H1 (cell line): ENCODE measurements at regions not wholly inside any gene's neighbourhood (a gene's known extent, or its start where the extent isn't known, plus 50 kb on each side); places are given as distances from the start of the nearest gene placed in this dataset.

ENCODE experiments used
- ATF3 ChIP-seq: IDR thresholded peaks from 2 replicates; pipeline ENCODE4 v1.6.1; 2011; ENCODE audit warnings: low read depth, mild to moderate bottlenecking, low read length; ENCODE audit not compliant: insufficient read depth
- CTCF ChIP-seq, 3 experiments: IDR thresholded peaks; 1 replicate in 2 of 3; 2 replicates in 1 of 3; pipeline versions ENCODE4 v1.5.1 to v1.6.1; 2011; ENCODE audit warnings: low read length in 3 of 3, mild to moderate bottlenecking in 3 of 3, inconsistent platforms in 2 of 3, low read depth in 1 of 3, moderate library complexity in 1 of 3; ENCODE audit not compliant: insufficient read depth in 1 of 3; ENCODE audit errors: control extremely low read depth in 1 of 3
- HDAC2 ChIP-seq, 2 experiments: fragments of 300-600 bp in 1 of 2; sonication (generic) in 1 of 2; IDR thresholded peaks; 2 replicates each; pipeline ENCODE4 v1.6.1; 2011 to 2012; ENCODE audit warnings: low read depth in 2 of 2, low read length in 2 of 2, mild to moderate bottlenecking in 2 of 2, moderate library complexity in 2 of 2, borderline replicate concordance in 1 of 2, inconsistent platforms in 1 of 2
- KDM5A ChIP-seq: fragments of 200-600 bp; IDR thresholded peaks from 2 replicates; pipeline ENCODE4 v1.7.1; 2012; ENCODE audit warnings: mild to moderate bottlenecking, low read length, inconsistent platforms, mixed read lengths
- SAP30 ChIP-seq: fragments of 300-600 bp; sonication (generic); IDR thresholded peaks from 2 replicates; pipeline ENCODE4 v1.7.1; 2012; ENCODE audit warnings: low read length, moderate library complexity, mild to moderate bottlenecking, inconsistent platforms; ENCODE audit not compliant: insufficient read depth, insufficient replicate concordance
- SIX5 ChIP-seq: IDR thresholded peaks from 2 replicates; pipeline ENCODE4 v1.6.1; 2011; ENCODE audit warnings: mild to moderate bottlenecking, low read depth, low read length

GRCh38 chr2:54374591-54375364 lies 81.3 kb upstream of the SPTBN1 start (continued):
- TF ChIP-seq SIX5: no peak
- no peak for TF ChIP-seq SAP30
- no peak for TF ChIP-seq HDAC2 (IDR thresholded peaks at IDR 0.05; ENCODE audit: borderline replicate concordance in 1 of 2, low read depth in 2 of 2, low read length in 2 of 2)
- no peak for TF ChIP-seq KDM5A
- no peak for TF ChIP-seq CTCF (IDR thresholded peaks at IDR 0.05; ENCODE audit: control extremely low read depth in 1 of 3, insufficient read depth in 1 of 3, low read depth in 1 of 3, low read length in 3 of 3)
- TF ChIP-seq ATF3: no peak
